Liver (tissue), 8 donors: ENCODE measurements at regions not wholly inside any gene's neighbourhood (a gene's known extent, or its start where the extent isn't known, plus 50 kb on each side); places are given as distances from the start of the nearest gene placed in this dataset.

Experiments used
- DNase-seq: peaks from one replicate; pipeline ENCODE4 v3.0.0-alpha.2; 2017; ENCODE audit warnings: low spot score
- H3K27ac ChIP-seq, 2 donors: one replicate each; pipeline ENCODE4 v1.7.0; 2013; ENCODE audit warnings: inconsistent platforms in 2 of 2, low read length in 2 of 2, control low read depth in 1 of 2, low read depth in 1 of 2, mild to moderate bottlenecking in 1 of 2
- H3K27me3 ChIP-seq, 4 donors: one replicate each; pipeline versions ENCODE4 v1.6.1 to v1.7.0; 2013; ENCODE audit warnings: low read length in 3 of 4, inconsistent platforms in 1 of 4, mild to moderate bottlenecking in 1 of 4, moderate library complexity in 1 of 4; ENCODE audit not compliant: control insufficient read depth in 4 of 4, insufficient read depth in 4 of 4
- H3K36me3 ChIP-seq, 4 donors: one replicate each; pipeline versions ENCODE4 v1.6.1 to v1.7.0; 2013; ENCODE audit warnings: low read length in 3 of 4, mild to moderate bottlenecking in 3 of 4, low read depth in 1 of 4, moderate library complexity in 1 of 4; ENCODE audit not compliant: control insufficient read depth in 4 of 4, insufficient read depth in 3 of 4
- H3K4me1 ChIP-seq, 4 donors: one replicate each; pipeline versions ENCODE4 v1.6.1 to v1.7.0; 2013; ENCODE audit warnings: low read length in 3 of 4, mild to moderate bottlenecking in 3 of 4, moderate library complexity in 1 of 4; ENCODE audit not compliant: control insufficient read depth in 4 of 4, insufficient read depth in 4 of 4
- H3K4me3 ChIP-seq, 3 donors: one replicate each; pipeline versions ENCODE4 v1.6.1 to v1.7.0; 2013; ENCODE audit warnings: low read length in 3 of 3, control low read depth in 1 of 3, low read depth in 1 of 3, mild to moderate bottlenecking in 1 of 3
- H3K9ac ChIP-seq, 2 donors: one replicate each; pipeline ENCODE4 v1.7.0; 2013; ENCODE audit warnings: low read length in 2 of 2, mild to moderate bottlenecking in 2 of 2, moderate library complexity in 2 of 2, control low read depth in 1 of 2, low read depth in 1 of 2
- H3K9me3 ChIP-seq, 4 donors: one replicate each; pipeline versions ENCODE4 v1.6.1 to v1.7.0; 2013; ENCODE audit warnings: low read length in 3 of 4; ENCODE audit not compliant: control insufficient read depth in 4 of 4
- CTCF ChIP-seq: fragments of 150-350 bp; IDR thresholded peaks from 2 replicates; pipeline ENCODE4 v1.5.1; 2017; ENCODE audit warnings: improper control_type of control experiment, low read depth, low read length; ENCODE audit not compliant: missing input control
- EGR1 ChIP-seq, 2 donors: IDR thresholded peaks; 2 replicates each; pipeline ENCODE4 v1.6.1; 2016 to 2018; ENCODE audit warnings: antibody characterized with exemption in 2 of 2, low read depth in 2 of 2
- FOXA1 ChIP-seq: IDR thresholded peaks from 2 replicates; pipeline ENCODE4 v1.6.1; 2016; ENCODE audit warnings: antibody characterized with exemption
- FOXA2 ChIP-seq: IDR thresholded peaks from 2 replicates; pipeline ENCODE4 v1.6.1; 2016; ENCODE audit warnings: antibody characterized with exemption
- GABPA ChIP-seq, 2 donors: IDR thresholded peaks in 1 of 2; conservative IDR thresholded peaks in 1 of 2; 2 replicates each; pipeline ENCODE4 v1.6.1; 2016; ENCODE audit warnings: antibody characterized with exemption in 2 of 2, mild to moderate bottlenecking in 1 of 2, moderate library complexity in 1 of 2
- HNF4G ChIP-seq: IDR thresholded peaks from 2 replicates; pipeline ENCODE4 v1.6.1; 2016; ENCODE audit warnings: antibody characterized with exemption
- JUND ChIP-seq, 2 donors: IDR thresholded peaks; 2 replicates each; pipeline ENCODE4 v1.6.1; 2016; ENCODE audit warnings: antibody characterized with exemption in 2 of 2
- MAX ChIP-seq: IDR thresholded peaks from 2 replicates; pipeline ENCODE4 v1.6.1; 2016; ENCODE audit warnings: antibody characterized with exemption
- RXRA ChIP-seq, 2 donors: IDR thresholded peaks; 2 replicates each; pipeline ENCODE4 v1.6.1; 2017 to 2018; ENCODE audit warnings: antibody characterized with exemption in 2 of 2, mild to moderate bottlenecking in 1 of 2
- TAF1 ChIP-seq: conservative IDR thresholded peaks from 2 replicates; pipeline ENCODE4 v1.6.1; 2016; ENCODE audit warnings: antibody characterized with exemption, mild to moderate bottlenecking
- WGBS: extraction: QIAGEN DNeasy Blood & Tissue Kit; methylation state at CpG from one replicate; pipeline ENCODE4 v1.1.7; 2013; 5-methylcytosine and 5-hydroxymethylcytosine counted together
- TF ChIP-seq, protein P1 (sequence below): IDR thresholded peaks from 2 replicates; pipeline ENCODE4 v1.6.1; 2016; ENCODE audit warnings: antibody characterized with exemption, mild to moderate bottlenecking
- TF ChIP-seq, protein P2 (sequence below): IDR thresholded peaks from 2 replicates; pipeline ENCODE4 v1.6.1; 2016; ENCODE audit warnings: antibody characterized with exemption
- donor health status: healthy.
- donor health status: healthy.
- donor health status: healthy.
- donor health status: healthy.
- donor health status: healthy.

DNA sequence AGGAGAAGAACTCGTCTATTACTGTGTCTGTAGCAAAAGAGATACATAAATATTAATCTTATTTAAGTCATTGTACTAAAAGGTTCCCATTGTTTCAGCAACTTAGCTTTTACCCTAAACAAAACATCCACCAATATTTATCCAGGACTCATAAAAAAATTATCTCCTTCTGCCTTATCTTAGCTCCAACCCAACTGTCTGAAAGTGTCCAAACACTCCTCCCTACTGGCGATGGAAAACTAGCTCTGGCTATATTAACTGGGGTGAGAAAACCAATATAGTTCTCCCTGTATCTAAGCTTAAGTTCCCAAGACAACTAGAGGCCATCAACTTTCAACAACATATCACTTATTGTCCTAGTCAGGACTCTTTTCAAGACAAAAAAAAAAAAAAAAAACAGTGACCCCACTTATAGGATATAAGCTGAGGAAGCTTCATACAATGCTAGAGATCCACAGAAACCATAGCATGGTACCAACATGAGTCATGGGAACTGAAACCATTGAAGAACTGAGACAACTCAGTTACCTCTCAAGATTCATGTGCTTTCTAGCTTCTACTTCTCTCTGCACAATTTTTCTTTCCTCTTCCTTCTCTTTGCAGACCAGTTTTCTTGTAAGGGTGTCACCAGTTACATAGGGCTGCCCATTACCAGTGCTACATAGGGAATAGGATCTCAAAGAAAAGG is 150.7 kb upstream of the RASA1 start:
- Histone ChIP-seq H3K4me1 (no peaks in the 10 kb centered on the region), H3K4me3 (no peak overlapping the region), H3K9me3 (no peaks in the 10 kb centered on the region), H3K27me3 (peaks cover 0 to 4% (median 0%) of the 10 kb centered on the region in 4 donors), H3K9ac (no peak overlapping the region), H3K27ac (no peak overlapping the region), H3K36me3 (no peaks in the 10 kb centered on the region)
- 64% methylated on average over 2 of the region's 2 CpGs for WGBS
- no peak for DNase-seq
- TF ChIP-seq, protein P1, sequence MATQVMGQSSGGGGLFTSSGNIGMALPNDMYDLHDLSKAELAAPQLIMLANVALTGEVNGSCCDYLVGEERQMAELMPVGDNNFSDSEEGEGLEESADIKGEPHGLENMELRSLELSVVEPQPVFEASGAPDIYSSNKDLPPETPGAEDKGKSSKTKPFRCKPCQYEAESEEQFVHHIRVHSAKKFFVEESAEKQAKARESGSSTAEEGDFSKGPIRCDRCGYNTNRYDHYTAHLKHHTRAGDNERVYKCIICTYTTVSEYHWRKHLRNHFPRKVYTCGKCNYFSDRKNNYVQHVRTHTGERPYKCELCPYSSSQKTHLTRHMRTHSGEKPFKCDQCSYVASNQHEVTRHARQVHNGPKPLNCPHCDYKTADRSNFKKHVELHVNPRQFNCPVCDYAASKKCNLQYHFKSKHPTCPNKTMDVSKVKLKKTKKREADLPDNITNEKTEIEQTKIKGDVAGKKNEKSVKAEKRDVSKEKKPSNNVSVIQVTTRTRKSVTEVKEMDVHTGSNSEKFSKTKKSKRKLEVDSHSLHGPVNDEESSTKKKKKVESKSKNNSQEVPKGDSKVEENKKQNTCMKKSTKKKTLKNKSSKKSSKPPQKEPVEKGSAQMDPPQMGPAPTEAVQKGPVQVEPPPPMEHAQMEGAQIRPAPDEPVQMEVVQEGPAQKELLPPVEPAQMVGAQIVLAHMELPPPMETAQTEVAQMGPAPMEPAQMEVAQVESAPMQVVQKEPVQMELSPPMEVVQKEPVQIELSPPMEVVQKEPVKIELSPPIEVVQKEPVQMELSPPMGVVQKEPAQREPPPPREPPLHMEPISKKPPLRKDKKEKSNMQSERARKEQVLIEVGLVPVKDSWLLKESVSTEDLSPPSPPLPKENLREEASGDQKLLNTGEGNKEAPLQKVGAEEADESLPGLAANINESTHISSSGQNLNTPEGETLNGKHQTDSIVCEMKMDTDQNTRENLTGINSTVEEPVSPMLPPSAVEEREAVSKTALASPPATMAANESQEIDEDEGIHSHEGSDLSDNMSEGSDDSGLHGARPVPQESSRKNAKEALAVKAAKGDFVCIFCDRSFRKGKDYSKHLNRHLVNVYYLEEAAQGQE: no peak

DNA sequence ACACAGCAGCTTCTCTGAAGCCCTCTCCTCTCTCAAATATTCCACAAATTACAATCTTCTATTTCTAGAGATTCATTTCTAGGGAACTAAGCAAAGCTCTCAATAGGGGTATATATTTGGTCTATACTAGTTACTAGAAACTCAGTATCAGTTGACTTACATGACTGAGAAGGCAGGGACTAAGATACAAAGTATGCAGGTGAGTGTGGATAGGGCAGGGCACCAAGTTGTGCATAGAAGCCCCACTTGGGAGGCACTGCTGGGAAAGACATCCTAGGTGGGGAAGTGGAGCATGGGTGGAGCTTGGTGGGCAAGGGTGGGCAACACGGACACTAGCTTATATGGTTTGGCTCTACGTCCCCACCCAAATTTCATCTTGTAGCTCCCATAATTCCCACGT is 148.1 kb upstream of the RASA1 start:
- Histone ChIP-seq H3K36me3 (no peaks in the 10 kb centered on the region), H3K27me3 (peaks cover 0 to 4% (median 0%) of the 10 kb centered on the region in 4 donors), H3K4me3 (no peak overlapping the region), H3K27ac (no peak overlapping the region), H3K9me3 (no peaks in the 10 kb centered on the region), H3K4me1 (no peaks in the 10 kb centered on the region), H3K9ac (no peak overlapping the region)
- no peak for DNase-seq
- 86% methylated on average over 3 of the region's 3 CpGs for WGBS
- TF ChIP-seq EGR1 (IDR thresholded peaks at IDR 0.05; ENCODE audit: low read depth in 2 of 2) (no peak), FOXA1 (no peak), JUND (IDR thresholded peaks at IDR 0.05) (no peak), MAX (no peak), RXRA (IDR thresholded peaks at IDR 0.05) (no peak), CTCF (no peak), HNF4G (no peak), FOXA2 (no peak)
- TF ChIP-seq, protein P2, sequence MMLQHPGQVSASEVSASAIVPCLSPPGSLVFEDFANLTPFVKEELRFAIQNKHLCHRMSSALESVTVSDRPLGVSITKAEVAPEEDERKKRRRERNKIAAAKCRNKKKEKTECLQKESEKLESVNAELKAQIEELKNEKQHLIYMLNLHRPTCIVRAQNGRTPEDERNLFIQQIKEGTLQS: no peak

DNA sequence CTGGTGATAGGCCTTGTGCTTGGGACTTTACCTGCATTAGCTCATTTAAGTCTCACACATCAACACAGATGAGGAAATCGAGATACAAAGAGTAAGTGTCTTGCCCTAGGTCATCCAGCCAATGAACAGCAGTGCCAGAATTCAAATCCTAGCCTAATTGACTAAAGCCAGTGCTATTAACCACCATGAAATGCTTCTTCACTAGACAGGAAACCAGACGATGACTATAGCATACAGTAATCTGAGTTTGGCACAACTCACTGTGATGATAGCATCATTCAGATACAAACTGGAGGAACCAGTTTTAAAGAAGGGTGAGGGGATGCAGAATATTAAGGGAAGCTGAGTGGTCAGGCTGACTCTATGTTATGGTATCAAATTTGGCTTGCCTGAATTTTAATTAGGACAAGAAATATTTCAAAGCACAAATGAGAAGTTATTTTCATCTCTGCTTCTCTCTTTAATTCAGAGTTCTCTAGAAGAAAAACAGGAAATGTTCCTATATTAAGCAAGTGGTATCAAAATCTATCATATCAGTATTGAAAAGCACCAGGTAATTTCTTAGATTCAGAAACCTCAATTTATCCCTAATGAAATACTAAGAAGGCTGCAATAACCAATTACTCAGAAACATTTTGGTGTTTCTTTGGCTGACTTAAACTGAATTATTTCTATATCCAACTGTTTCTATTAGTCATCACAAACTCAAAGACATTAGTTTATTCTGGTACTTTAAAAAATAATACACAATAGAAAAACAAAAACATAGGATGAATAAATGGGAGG is 147.0 kb upstream of the RASA1 start:
- TF ChIP-seq TAF1 (no peak), GABPA (IDR thresholded peaks at IDR 0.05 in 1 of 2, conservative IDR thresholded peaks at IDR 0.05 in 1 of 2) (no peak), FOXA2 (no peak), HNF4G (no peak)
- TF ChIP-seq, protein P1: no peak
- TF ChIP-seq, protein P2: no peak
- Histone ChIP-seq H3K4me3 (no peak overlapping the region), H3K9me3 (no peaks in the 10 kb centered on the region), H3K27me3 (peaks cover 0 to 4% (median 0%) of the 10 kb centered on the region in 4 donors), H3K4me1 (no peaks in the 10 kb centered on the region), H3K27ac (no peak overlapping the region), H3K9ac (no peak overlapping the region), H3K36me3 (no peaks in the 10 kb centered on the region)
- 44% methylated on average over 2 of the region's 2 CpGs for WGBS
- DNase-seq: no peak
